Testis (tissue), 2 donors: ENCODE measurements at regions not wholly inside any gene's neighbourhood (a gene's known extent, or its start where the extent isn't known, plus 50 kb on each side); places are given as distances from the start of the nearest gene placed in this dataset.

ENCODE experiments used
- DNase-seq: peaks from one replicate; pipeline ENCODE4 v3.0.0-alpha.2; 2019
- H3K27ac ChIP-seq, 2 donors: fragments of 200-600 bp; sonication (generic); one replicate each; pipeline ENCODE4 v1.5.1; 2019
- H3K27me3 ChIP-seq: fragments of 200-600 bp; sonication (generic); one replicate; pipeline ENCODE4 v1.5.1; 2019
- H3K36me3 ChIP-seq: fragments of 200-600 bp; sonication (generic); one replicate; pipeline ENCODE4 v1.5.1; 2017; ENCODE audit warnings: low read depth; ENCODE audit errors: missing control alignments
- H3K4me1 ChIP-seq: fragments of 200-600 bp; sonication (generic); one replicate; pipeline ENCODE4 v1.5.1; 2019
- H3K4me3 ChIP-seq, 2 donors: fragments of 200-600 bp; sonication (generic); one replicate each; pipeline ENCODE4 v1.5.1; 2017 to 2019
- H3K9me3 ChIP-seq: fragments of 200-600 bp; sonication (generic); one replicate; pipeline ENCODE4 v1.5.1; 2017
- CTCF ChIP-seq, 3 experiments: fragments of 450-650 bp in 2 of 3; fragments of 200-600 bp in 1 of 3; sonication (generic) in 1 of 3; IDR thresholded peaks; one replicate each; pipeline ENCODE4 v1.5.1; 2016 to 2019; ENCODE audit warnings: antibody characterized with exemption in 3 of 3, mild to moderate bottlenecking in 2 of 3, moderate library complexity in 1 of 3
- POLR2A ChIP-seq: fragments of 450-650 bp; IDR thresholded peaks from one replicate; pipeline ENCODE4 v1.6.1; 2017; ENCODE audit warnings: antibody characterized with exemption, mild to moderate bottlenecking, moderate library complexity
- WGBS, 2 donors: methylation state at CpG; one replicate each; pipeline ENCODE4 v1.1.5; 2018; 5-methylcytosine and 5-hydroxymethylcytosine counted together
- intact Hi-C: fragments of 100-400 bp; cut with DNase I; formaldehyde crosslinking; loops from one replicate; pipeline ENCODE4 v1.15.1; 2023; ENCODE audit warnings: low total_unique reads

- H3K27ac ChIP-seq = no peak overlapping the region
- H3K36me3 ChIP-seq = no peaks in the 10 kb centered on the region
- no peak for DNase-seq
- no peak for TF ChIP-seq POLR2A
- TF ChIP-seq CTCF (IDR thresholded peaks at IDR 0.05) = no peak
- H3K4me3 ChIP-seq = no peak overlapping the region
- intact Hi-C loops = no loop called here
- no peaks in the 10 kb centered on the region for H3K4me1 ChIP-seq
- no peaks in the 10 kb centered on the region for H3K27me3 ChIP-seq
- H3K9me3 ChIP-seq = no peaks in the 10 kb centered on the region
- WGBS, 2 donors = 88 to 91% methylated on average over 1 of the region's 1 CpG
Measured at GRCh38 chrX:129058405-129058804, 464.9 kb downstream of the SMARCA1 start.

GRCh38 chrX:129043138-129043537 is 480.2 kb downstream of the SMARCA1 start:
- Histone ChIP-seq H3K9me3 (no peaks in the 10 kb centered on the region), H3K36me3 (no peaks in the 10 kb centered on the region), H3K27me3 (no peaks in the 10 kb centered on the region), H3K4me3 (no peak overlapping the region), H3K4me1 (no peaks in the 10 kb centered on the region), H3K27ac (no peak overlapping the region)
- DNase-seq = no peak
- TF ChIP-seq POLR2A = no peak
- WGBS, 2 donors = 98 to 100% methylated on average over 4 to 11 of the region's 11 CpGs
- intact Hi-C loops = no loop called here

GRCh38 chrX:129041319-129041718 is 482.0 kb downstream of the SMARCA1 start:
- intact Hi-C loops = no loop called here
- no peak for DNase-seq
- Histone ChIP-seq H3K27me3 (no peaks in the 10 kb centered on the region), H3K4me3 (no peak overlapping the region), H3K27ac (no peak overlapping the region), H3K36me3 (no peaks in the 10 kb centered on the region), H3K9me3 (no peaks in the 10 kb centered on the region), H3K4me1 (no peaks in the 10 kb centered on the region)
- 75% methylated on average over 2 of the region's 5 CpGs; no CpG with 5 or more reads in 1 of the 2 donors for WGBS, 2 donors
- TF ChIP-seq CTCF (IDR thresholded peaks at IDR 0.05) (no peak), POLR2A (no peak)

GRCh38 chrX:129040124-129040523 is 483.2 kb downstream of the SMARCA1 start:
- no peak overlapping the region for H3K4me3 ChIP-seq

GRCh38 chrX:129039176-129039575 is 484.1 kb downstream of the SMARCA1 start:
- intact Hi-C loops = no loop called here
- no peaks in the 10 kb centered on the region for H3K36me3 ChIP-seq
- H3K9me3 ChIP-seq = no peaks in the 10 kb centered on the region
- no peak overlapping the region for H3K4me3 ChIP-seq
- no peaks in the 10 kb centered on the region for H3K4me1 ChIP-seq
- 81 to 90% methylated on average over 2 to 7 of the region's 7 CpGs for WGBS, 2 donors
- no peaks in the 10 kb centered on the region for H3K27me3 ChIP-seq
- no peak overlapping the region for H3K27ac ChIP-seq
- TF ChIP-seq CTCF (IDR thresholded peaks at IDR 0.05) (no peak), POLR2A (no peak)
- no peak for DNase-seq

More at GRCh38 chrX:129040124-129040523, 483.2 kb downstream of the SMARCA1 start:
- 89 to 98% methylated on average over 5 of the region's 5 CpGs for WGBS, 2 donors
- no peak for DNase-seq
- no peaks in the 10 kb centered on the region for H3K4me1 ChIP-seq
- no peaks in the 10 kb centered on the region for H3K27me3 ChIP-seq
- no peaks in the 10 kb centered on the region for H3K9me3 ChIP-seq
- intact Hi-C loops = no loop called here
- no peak for TF ChIP-seq POLR2A
- no peak for TF ChIP-seq CTCF (IDR thresholded peaks at IDR 0.05)
- no peak overlapping the region for H3K27ac ChIP-seq
- H3K36me3 ChIP-seq = no peaks in the 10 kb centered on the region
